ENCODE measurements at regions not wholly inside any gene's neighbourhood (a gene's known extent, or its start where the extent isn't known, plus 50 kb on each side); places are given as distances from the start of the nearest gene placed in this dataset.
A peak's percentile ranks its signal among the peaks of the same experiment; 100 is the strongest.
"Not testable (repeated sequence)": the region's sequence is repeated elsewhere in the genome, so short reads cannot be mapped to it uniquely, and the experiment has no call there.

DNA sequence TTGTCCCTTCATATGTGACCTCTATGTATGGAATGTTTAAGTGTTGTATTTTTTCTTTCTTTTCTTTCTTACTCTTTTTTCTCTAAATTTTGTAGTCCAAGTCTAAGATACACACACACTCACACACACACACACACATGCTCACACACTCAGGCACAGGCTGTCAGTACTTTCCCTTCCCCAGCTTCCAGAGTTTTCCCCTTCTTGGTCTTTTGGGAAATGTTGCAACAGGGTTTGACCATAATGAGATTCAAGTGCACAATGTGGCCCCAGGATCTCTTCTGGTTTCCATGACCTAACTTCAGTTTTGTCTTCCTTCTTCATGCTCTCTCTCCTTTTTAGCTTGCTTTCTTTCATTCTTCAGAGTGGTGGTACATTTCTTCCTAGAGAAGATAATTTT lies 289.8 kb upstream of the FOXF1 start:
- DNase-seq = no peak

GRCh38 chr16:86221085-86221484 lies 289.2 kb upstream of the FOXF1 start:
- no peak for DNase-seq

GRCh38 chr16:86222547-86222946 lies 287.8 kb upstream of the FOXF1 start:
- no peak for DNase-seq

DNA sequence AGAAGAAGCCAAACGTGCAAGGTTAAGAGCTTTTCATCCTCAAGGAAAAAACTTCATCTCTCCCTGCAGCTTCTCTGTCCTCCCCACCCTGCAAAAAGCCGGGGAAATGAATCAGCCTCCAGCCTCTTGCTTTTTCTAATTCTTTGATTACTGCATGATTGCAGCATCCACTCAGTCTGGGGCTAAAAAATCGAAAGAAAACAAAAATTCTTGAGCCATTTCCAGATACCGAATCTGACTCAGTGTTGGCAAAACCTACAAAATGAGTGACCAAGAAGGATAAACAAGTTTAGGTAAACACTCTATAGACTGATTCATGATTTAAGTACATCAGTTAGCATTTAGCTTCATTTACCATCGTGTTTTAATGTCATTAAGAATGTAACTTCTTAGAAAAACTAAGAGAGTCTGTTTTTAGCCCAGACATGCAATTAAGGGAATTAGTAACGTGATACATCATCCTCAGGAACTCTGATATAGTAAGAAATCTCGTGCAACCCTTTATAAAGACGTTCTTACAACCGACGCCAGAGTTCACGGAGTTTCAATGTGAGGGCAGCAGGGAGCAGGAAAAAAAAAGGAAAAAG lies 287.3 kb upstream of the FOXF1 start:
- DNase-seq = peak; percentile 54

DNA sequence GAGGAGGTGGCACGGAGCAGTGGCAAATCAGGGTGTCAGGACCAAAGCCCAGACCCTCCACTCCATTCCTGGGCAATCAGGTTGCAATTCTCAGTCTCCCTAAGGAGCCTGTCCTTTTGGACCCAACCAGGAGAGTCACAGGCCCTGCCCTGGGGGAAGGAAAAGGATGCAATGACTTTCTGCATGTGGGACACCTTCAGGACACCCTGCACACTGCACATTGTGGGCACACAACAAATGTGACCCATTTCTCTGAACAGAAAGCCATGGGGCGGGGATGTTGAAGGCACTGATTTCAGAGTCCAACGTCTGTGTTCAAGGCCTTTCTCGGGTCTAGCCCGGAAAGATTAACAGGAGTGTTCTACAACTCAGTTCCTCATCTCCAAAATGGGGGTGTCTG lies 286.2 kb upstream of the FOXF1 start:
- DNase-seq = no peak

- DNase-seq = no peak
Measured at GRCh38 chr16:86224629-86225028, 285.7 kb upstream of the FOXF1 start.

- DNase-seq = no peak
Measured at GRCh38 chr16:86225905-86226371, 284.4 kb upstream of the FOXF1 start.

DNA sequence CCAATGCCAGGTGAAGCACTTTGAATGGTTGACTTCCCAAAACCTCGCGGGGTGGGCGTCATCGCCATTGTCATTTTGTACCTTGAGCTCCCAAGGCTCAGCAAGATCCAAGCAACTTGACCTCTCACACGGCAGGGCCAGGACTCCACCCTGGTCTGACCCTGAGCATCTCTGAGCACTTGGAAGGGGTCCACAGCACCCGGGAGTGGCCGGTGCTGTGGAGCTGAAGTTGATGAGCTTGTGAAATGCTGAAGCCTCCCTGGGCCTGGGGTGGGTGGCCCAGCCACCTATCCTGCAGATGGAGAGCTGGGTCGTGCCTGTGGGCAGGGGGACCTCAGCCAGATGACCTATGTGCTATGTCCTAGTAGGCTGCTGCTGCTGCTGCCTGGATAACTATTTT lies 283.3 kb upstream of the FOXF1 start:
- no peak for DNase-seq

DNA sequence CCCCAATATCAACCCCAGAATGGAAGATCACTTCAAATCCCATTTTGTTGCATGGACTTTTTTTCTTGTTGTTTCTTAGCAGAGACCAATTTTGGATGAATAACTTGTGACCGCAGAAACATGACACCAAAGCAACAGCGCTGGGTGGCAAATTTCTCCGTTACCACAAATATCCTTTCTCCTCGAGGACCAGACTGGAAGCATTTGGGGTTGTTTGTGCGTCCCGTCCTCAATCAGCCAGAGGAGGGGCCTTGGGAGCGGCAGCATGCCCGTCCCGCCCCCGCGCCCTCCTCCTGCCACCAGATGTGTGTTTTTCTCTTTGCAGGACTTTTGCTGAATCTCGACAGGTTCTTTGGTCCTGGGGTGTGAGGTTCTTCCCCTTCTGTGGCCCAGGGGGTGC lies 282.5 kb upstream of the FOXF1 start:
- DNase-seq = no peak

- no peak for DNase-seq
Measured at GRCh38 chr16:86228713-86229112, 281.6 kb upstream of the FOXF1 start.

GRCh38 chr16:86229283-86229682 lies 281.0 kb upstream of the FOXF1 start:
- DNase-seq = no peak

DNA sequence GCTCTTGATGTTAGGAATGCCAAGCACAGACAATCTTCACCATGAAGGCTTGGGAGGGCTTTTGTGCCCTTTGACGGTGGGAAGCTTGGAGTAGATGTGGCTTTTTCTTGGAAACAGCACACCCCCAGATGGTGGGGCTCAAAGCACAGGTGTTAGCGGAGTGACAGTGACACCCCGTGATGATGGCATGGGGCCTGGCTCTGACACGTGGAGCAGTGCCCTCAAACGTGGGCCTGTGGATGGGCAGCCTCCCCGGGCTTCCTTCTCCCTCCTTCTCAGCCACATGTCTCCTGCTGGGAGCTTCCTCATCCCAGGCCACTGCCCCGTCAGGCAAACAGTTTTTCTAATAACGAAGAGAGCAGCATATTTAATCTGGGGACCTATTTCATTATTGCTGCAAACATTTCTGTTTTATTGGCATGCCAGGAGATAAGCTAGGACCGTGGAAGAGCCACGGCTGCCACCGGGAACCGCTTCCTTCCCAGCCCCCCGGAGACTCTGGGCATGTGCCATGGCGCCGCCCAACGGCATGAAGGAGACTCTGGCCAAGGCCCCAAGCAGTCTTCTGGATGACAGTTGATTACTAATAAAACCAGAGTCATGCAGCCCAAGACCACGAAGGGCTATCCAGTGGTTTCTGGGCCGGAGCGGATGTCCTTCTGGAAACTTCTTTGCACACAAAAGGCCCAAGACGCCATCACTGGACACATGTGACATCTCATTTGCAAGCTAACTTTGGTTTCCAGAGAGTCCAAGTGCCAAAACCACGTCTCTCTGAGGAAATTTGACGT lies 280.3 kb upstream of the FOXF1 start:
- DNase-seq = no peak

DNA sequence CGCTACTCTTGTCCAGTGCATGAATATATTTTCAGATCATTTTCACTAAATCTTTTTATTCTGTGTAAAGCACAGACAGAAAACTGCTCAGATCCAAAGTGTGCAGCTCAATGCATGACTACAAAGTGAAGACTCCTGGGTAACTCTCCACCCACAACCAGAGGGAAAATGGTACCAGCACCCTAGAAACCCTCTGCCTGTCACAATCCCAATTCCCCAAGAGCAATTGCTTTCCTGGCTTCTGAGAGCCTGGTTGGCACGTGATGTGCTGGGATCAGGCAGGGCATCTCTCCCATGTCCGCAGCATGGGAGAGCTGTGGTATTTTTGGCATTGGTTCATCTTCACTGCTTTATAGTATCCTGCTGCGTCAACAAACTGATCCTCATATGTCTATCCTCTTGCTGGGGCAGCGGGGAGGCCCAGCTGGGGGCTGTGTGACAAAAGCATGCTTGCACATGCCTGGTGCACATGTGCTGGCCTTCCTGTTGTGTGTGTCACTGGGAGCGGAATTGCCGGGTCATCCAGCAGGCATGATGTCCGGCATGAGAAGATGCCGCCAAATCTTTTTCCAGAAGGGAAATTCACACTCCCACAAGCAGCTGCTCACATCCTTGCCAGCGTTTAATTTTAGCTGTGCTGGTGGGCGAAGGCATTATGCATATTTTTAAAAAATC lies 278.9 kb upstream of the FOXF1 start:
- no peak for DNase-seq

- DNase-seq = no peak
Measured at GRCh38 chr16:86231996-86232350, 278.4 kb upstream of the FOXF1 start.

DNA sequence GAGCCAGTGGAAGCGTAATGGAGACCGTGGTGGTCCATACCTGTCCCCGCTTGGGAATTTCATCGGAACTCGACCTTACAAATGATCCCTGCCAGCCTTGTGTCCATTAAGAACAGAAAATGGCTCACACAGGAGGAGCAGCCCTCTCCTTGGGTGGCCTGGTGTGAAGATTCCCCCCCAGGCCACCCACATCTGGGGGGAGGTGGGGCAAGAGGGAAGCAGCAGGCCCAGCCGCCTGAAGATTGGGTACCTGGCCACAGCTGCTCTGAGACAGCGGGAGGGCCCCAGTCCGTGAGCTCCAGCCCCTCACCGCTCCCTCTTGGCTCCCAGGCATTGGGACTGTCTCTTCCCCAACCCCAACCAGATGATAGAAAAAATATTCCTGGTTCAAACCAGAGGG lies 277.8 kb upstream of the FOXF1 start:
- DNase-seq = no peak

DNA sequence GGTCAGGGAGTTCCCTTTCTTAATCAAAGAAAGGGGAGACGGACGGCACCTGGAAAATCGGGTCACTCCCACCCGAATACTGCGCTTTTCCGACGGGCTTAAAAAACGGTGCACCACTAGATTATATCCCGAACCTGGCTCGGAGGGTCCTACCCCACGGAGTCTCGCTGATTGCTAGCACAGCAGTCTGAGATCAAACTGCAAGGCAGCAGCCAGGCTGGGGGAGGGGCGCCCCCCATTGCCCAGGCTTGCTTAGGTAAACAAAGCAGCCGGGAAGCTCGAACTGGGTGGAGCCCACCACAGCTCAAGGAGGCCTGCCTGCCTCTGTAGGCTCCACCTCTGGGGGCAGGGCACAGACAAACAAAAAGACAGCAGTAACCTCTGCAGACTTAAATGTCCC lies 276.8 kb upstream of the FOXF1 start:
- not testable (repeated sequence) for DNase-seq

- no peak for DNase-seq
Measured at GRCh38 chr16:86239381-86239780, 270.9 kb upstream of the FOXF1 start.

DNA sequence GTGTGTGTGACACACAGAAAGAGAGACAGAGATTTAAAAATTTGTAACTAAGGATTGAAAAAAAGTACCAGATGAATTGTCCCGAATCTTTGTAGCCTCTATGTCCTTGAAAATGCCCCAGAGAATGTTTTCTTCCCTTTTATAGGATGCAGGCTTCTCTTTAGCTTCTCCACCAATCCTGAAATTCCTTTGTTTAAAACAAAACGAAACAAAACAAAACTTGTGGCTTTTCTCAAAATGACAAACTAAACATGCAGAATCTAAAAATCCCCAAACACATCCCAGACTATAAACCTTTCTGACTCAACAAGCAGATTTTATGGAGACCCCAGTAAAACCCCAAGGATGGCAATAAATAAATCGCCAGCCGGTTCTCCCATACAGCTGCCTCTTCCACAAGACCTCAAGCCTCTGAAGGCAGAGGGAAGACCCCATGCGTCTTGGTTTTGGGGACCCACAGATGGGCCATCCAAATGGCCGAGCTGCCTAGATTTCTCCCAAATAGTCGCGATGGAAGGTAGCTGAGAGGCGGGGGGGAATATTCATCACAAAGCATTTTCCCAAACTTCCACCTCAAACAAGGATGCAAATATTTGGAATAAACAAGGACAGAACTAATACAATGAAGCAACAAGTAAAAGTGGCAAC lies 269.5 kb upstream of the FOXF1 start:
- DNase-seq = no peak

- no peak for DNase-seq
Measured at GRCh38 chr16:86241681-86242080, 268.6 kb upstream of the FOXF1 start.

- no peak for DNase-seq
Measured at GRCh38 chr16:86242244-86243122, 267.8 kb upstream of the FOXF1 start.

GRCh38 chr16:86243123-86243473 lies 267.2 kb upstream of the FOXF1 start:
- DNase-seq = no peak

DNA sequence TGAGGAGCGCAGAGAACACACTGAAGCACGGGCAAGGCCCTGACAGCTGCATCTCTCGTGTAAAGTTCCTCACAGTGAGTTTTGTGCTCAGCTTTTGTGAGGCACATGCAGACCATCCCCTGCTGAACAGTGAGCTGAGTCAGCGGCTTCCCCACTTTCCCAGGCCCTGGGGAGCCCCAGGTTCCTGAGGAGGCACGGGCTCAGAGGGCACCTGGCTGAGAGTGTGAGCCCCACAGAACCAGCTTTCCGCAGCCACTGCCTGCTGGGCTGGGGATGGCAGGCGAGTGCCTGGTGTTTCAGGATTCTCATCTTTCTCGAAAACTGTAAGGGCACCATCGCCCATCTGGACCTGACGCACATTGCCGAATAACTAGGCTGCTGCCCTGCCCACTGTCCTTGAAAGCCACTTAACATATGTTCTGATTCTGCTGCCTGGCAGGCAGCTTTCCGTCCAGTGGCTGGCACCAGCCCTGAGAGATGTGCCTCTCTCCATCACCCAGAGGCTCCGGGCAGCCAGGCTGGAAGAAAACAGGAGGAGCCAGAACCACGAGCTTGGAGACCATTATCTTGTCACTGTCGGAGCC lies 266.7 kb upstream of the FOXF1 start:
- no peak for DNase-seq

Data from T1000 (cell line).